ENCODE measurements at regions not wholly inside any gene's neighbourhood (a gene's known extent, or its start where the extent isn't known, plus 50 kb on each side); places are given as distances from the start of the nearest gene placed in this dataset.

DNA sequence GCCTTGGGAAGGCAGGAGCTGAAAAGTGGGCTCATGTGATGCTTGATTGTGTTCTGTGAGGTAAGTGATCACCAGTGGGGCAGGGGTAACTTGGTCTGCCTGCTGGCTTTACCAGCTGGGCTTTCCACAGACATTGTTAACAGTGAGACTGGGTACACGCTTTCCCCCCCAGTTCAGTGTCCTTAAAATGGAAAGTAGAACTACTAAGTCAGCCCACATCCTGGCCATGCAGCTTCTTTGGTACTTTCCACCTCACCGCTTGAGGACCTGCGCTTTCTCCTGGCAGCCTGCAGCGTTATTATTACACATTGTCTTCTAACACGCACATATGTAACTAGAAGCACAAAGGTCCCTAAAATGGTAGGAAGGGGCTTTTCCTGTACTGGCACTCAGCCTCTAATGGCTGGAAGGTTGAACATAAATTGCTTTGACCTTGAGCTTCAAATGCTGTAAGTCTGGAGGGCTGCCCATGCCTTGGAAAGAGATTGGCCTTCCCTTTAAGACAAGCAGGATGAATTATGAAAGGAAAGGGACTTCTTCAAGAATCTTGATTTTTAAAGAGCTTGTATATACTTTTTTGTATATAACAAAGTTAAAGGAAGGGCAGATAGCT, 216.1 kb upstream of the ROPN1 start:
- Histone ChIP-seq H3K9me3 (no peaks in the 10 kb centered on the region), H3K4me1 (peaks cover 0 to 5% of the 10 kb centered on the region in 2 donors), H3K36me3 (no peaks in the 10 kb centered on the region), H3K27me3 (no peaks in the 10 kb centered on the region), H3K4me3 (no peak overlapping the region), H3K27ac (no peak overlapping the region)
- DNase-seq (ENCODE audit: low spot score): no peak
- TF ChIP-seq, protein P1, sequence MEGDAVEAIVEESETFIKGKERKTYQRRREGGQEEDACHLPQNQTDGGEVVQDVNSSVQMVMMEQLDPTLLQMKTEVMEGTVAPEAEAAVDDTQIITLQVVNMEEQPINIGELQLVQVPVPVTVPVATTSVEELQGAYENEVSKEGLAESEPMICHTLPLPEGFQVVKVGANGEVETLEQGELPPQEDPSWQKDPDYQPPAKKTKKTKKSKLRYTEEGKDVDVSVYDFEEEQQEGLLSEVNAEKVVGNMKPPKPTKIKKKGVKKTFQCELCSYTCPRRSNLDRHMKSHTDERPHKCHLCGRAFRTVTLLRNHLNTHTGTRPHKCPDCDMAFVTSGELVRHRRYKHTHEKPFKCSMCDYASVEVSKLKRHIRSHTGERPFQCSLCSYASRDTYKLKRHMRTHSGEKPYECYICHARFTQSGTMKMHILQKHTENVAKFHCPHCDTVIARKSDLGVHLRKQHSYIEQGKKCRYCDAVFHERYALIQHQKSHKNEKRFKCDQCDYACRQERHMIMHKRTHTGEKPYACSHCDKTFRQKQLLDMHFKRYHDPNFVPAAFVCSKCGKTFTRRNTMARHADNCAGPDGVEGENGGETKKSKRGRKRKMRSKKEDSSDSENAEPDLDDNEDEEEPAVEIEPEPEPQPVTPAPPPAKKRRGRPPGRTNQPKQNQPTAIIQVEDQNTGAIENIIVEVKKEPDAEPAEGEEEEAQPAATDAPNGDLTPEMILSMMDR (IDR thresholded peaks at IDR 0.05): no peak

DNA sequence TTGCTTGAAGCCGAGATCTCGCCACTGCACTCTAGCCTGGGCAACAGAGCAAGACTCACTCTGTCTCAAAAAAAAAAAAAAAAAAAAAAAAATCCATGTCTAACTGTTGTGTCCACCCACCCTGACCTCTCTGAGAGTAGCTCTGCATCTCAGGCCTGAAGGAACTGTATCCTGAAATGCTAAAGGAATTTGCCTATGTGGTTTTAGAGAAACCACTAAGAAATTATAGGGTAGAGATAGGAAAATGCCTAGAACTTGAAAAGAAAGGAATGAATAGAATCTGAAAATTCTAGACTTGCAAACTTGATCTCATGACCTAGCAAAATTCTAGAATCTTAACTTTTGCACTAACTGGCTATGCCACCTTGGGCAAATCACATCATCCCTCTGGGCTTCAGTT, 217.5 kb upstream of the ROPN1 start:
- Histone ChIP-seq H3K4me3 (no peak overlapping the region), H3K36me3 (no peaks in the 10 kb centered on the region), H3K27ac (no peak overlapping the region), H3K9me3 (no peaks in the 10 kb centered on the region), H3K27me3 (no peaks in the 10 kb centered on the region), H3K4me1 (no peaks in the 10 kb centered on the region)
- TF ChIP-seq, protein P1 (IDR thresholded peaks at IDR 0.05): no peak
- DNase-seq (ENCODE audit: low spot score): no peak

DNA sequence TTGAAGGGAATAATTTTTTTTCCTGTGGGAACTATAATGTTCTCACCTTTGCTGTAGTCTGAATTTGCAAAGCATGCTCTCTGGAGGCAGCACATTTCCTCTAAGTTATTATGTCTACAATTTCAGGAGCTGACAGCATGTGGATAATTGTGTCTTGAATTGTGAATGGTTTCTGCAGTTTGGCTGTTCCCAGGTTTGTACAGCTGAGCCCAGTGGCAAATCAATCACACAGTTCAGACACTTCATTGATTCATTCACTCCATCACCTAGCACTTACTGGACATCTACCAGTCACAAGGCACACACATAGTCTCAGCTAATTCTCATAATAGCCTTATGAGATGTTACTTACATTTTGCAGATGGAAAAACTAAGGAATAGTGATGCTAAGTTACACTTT, 219.0 kb upstream of the ROPN1 start:
- H3K27ac ChIP-seq: no peak overlapping the region
- no peaks in the 10 kb centered on the region for H3K9me3 ChIP-seq
- H3K36me3 ChIP-seq: no peaks in the 10 kb centered on the region
- no peak overlapping the region for H3K4me3 ChIP-seq
- H3K27me3 ChIP-seq: no peaks in the 10 kb centered on the region
- TF ChIP-seq, protein P1 (IDR thresholded peaks at IDR 0.05): no peak
- H3K4me1 ChIP-seq: no peaks in the 10 kb centered on the region
- no peak for DNase-seq (ENCODE audit: low spot score)

DNA sequence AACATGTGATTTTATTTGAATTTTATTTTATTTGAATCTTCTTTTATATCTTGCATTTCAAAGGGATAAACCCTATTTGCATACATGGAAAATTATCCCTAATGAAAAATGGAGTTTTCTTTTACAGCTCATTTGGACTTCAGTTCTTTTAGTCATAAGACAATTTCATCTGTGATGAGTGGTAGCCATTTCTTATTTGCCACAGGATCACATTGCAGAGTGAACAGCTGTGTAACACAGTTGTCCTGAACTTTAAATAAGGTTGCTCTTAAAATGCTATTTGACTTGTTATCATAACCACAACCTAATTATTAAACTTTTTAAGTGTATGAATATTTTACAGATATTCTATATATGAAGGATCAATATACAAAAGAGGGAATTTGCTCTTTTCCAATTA, 221.7 kb upstream of the ROPN1 start:
- TF ChIP-seq, protein P1 (IDR thresholded peaks at IDR 0.05): no peak
- Histone ChIP-seq H3K36me3 (no peaks in the 10 kb centered on the region), H3K4me1 (no peaks in the 10 kb centered on the region), H3K4me3 (no peak overlapping the region), H3K9me3 (no peaks in the 10 kb centered on the region), H3K27me3 (no peaks in the 10 kb centered on the region), H3K27ac (no peak overlapping the region)
- DNase-seq (ENCODE audit: low spot score): no peak

DNA sequence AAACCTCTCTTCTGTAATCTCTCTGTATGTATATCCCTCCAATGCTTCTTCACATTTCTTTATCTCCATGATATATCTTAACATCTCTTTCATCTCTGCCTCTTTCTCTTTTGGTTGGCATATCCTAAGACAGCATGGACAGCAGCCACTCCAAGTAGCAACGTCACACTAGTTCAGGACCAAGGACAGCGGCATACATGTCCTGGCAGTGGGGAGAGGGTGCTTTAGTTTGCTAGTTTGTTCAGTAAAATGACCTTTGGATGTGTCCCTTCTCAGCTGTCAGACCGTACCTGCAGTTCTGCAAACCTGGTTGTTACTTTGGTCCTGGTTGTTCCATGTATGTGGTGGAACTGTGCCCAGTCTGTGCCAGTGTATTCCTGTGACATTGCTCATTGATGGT, 225.6 kb upstream of the ROPN1 start:
- Histone ChIP-seq H3K27ac (no peak overlapping the region), H3K4me1 (no peaks in the 10 kb centered on the region), H3K9me3 (no peaks in the 10 kb centered on the region), H3K27me3 (no peaks in the 10 kb centered on the region), H3K36me3 (no peaks in the 10 kb centered on the region), H3K4me3 (no peak overlapping the region)
- TF ChIP-seq, protein P1 (IDR thresholded peaks at IDR 0.05): no peak
- DNase-seq (ENCODE audit: low spot score): no peak

DNA sequence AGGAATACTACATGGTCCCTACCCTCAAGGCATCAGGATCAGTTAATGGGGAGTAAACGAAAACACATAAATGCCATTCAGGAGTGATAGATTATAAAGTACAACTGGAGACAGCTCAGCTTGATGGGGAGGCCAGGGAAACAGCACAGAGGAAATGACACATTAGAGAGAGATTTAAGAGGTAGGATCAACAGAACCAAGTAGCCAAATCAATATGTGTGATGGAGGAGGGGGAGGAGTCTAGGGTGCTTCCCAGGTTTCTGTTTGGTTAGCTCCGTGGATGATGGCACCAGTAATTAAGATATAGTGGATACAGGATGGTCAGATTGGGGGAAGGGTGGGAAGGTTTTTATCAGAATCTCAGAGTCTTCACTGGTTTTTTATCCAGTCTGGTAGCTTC, 229.5 kb upstream of the ROPN1 start:
- Histone ChIP-seq H3K9me3 (no peaks in the 10 kb centered on the region), H3K27ac (no peak overlapping the region), H3K27me3 (no peaks in the 10 kb centered on the region), H3K4me3 (no peak overlapping the region), H3K36me3 (no peaks in the 10 kb centered on the region), H3K4me1 (no peaks in the 10 kb centered on the region)
- TF ChIP-seq, protein P1 (IDR thresholded peaks at IDR 0.05): no peak
- no peak for DNase-seq (ENCODE audit: low spot score)

Data from right atrium auricular region (tissue), 2 donors.